GM04504 (cell line): ENCODE measurements at regions not wholly inside any gene's neighbourhood (a gene's known extent, or its start where the extent isn't known, plus 50 kb on each side); places are given as distances from the start of the nearest gene placed in this dataset.
A peak's percentile ranks its signal among the peaks of the same experiment; 100 is the strongest.
"Not testable (repeated sequence)": the region's sequence is repeated elsewhere in the genome, so short reads cannot be mapped to it uniquely, and the experiment has no call there.

Experiments used
- DNase-seq: peaks from one replicate; pipeline ENCODE4 v3.0.0-alpha.2; 2012; ENCODE audit warnings: low read depth

GRCh38 chr5:89634176-89634575, 751.2 kb upstream of the MEF2C start:
- not testable (repeated sequence) for DNase-seq

- not testable (repeated sequence) for DNase-seq
Observed at GRCh38 chr5:89630064-89630463, 747.1 kb upstream of the MEF2C start.

- DNase-seq, result no peak
Observed at GRCh38 chr5:89628876-89629635, 746.1 kb upstream of the MEF2C start.

- DNase-seq, result no peak
Observed at GRCh38 chr5:89615839-89616518, 733.0 kb upstream of the MEF2C start.

- no peak for DNase-seq
Observed at GRCh38 chr5:89613222-89613956, 730.4 kb upstream of the MEF2C start.

- DNase-seq, result no peak
Observed at GRCh38 chr5:89606939-89607534, 724.1 kb upstream of the MEF2C start.

GRCh38 chr5:89604342-89604741, 721.4 kb upstream of the MEF2C start:
- no peak for DNase-seq

GRCh38 chr5:89601880-89602279, 718.9 kb upstream of the MEF2C start:
- DNase-seq, result no peak

GRCh38 chr5:89597878-89598277, 714.9 kb upstream of the MEF2C start:
- DNase-seq, result no peak

GRCh38 chr5:89596821-89597220, 713.8 kb upstream of the MEF2C start:
- DNase-seq, result no peak

- DNase-seq, result no peak
Observed at GRCh38 chr5:89595056-89595455, 712.1 kb upstream of the MEF2C start.

- peak; percentile 55 for DNase-seq
Observed at GRCh38 chr5:89584339-89584956, 701.5 kb upstream of the MEF2C start.

- no peak for DNase-seq
Observed at GRCh38 chr5:89583534-89583933, 700.5 kb upstream of the MEF2C start.

- no peak for DNase-seq
Observed at GRCh38 chr5:89582768-89583339, 699.9 kb upstream of the MEF2C start.

- DNase-seq, result no peak
Observed at GRCh38 chr5:89580976-89581375, 698.0 kb upstream of the MEF2C start.

GRCh38 chr5:89575319-89575718, 692.3 kb upstream of the MEF2C start:
- no peak for DNase-seq

GRCh38 chr5:89573345-89573744, 690.4 kb upstream of the MEF2C start:
- no peak for DNase-seq

GRCh38 chr5:89572696-89573095, 689.7 kb upstream of the MEF2C start:
- DNase-seq, result peak; percentile 62

GRCh38 chr5:89570557-89570956, 687.6 kb upstream of the MEF2C start:
- DNase-seq, result no peak

- DNase-seq, result no peak
Observed at GRCh38 chr5:89566340-89566739, 683.4 kb upstream of the MEF2C start.

- DNase-seq, result no peak
Observed at GRCh38 chr5:89560696-89561095, 677.7 kb upstream of the MEF2C start.
